ENCODE measurements at regions not wholly inside any gene's neighbourhood (a gene's known extent, or its start where the extent isn't known, plus 50 kb on each side); places are given as distances from the start of the nearest gene placed in this dataset.

GRCh38 chr12:92259291-92259690 lies 113.6 kb upstream of the BTG1 start:
- TF ChIP-seq CTCF (conservative IDR thresholded peaks at IDR 0.05) (no peak), ZFX (IDR thresholded peaks at IDR 0.05) (no peak)
